CD4-positive, alpha-beta T cell treated with Interleukin-4 for 1 hour (primary cell): ENCODE measurements at regions not wholly inside any gene's neighbourhood (a gene's known extent, or its start where the extent isn't known, plus 50 kb on each side); places are given as distances from the start of the nearest gene placed in this dataset.
"Not testable (repeated sequence)": the region's sequence is repeated elsewhere in the genome, so short reads cannot be mapped to it uniquely, and the experiment has no call there.

ENCODE experiments used
- DNase-seq, 2 donors: peaks; one replicate each; pipeline ENCODE4 v3.0.0-alpha.2; 2020 to 2022

- DNase-seq = no peak
Measured at GRCh38 chrX:40893251-40893910, 158.0 kb upstream of the MED14 start.

GRCh38 chrX:40895246-40895645 lies 159.9 kb upstream of the MED14 start:
- DNase-seq = no peak

GRCh38 chrX:40897718-40898270 lies 162.5 kb upstream of the MED14 start:
- DNase-seq = no peak

- DNase-seq = not testable (repeated sequence)
Measured at GRCh38 chrX:40904739-40905138, 169.4 kb upstream of the MED14 start.

- no peak for DNase-seq
Measured at GRCh38 chrX:40908026-40908425, 172.7 kb upstream of the MED14 start.

DNA sequence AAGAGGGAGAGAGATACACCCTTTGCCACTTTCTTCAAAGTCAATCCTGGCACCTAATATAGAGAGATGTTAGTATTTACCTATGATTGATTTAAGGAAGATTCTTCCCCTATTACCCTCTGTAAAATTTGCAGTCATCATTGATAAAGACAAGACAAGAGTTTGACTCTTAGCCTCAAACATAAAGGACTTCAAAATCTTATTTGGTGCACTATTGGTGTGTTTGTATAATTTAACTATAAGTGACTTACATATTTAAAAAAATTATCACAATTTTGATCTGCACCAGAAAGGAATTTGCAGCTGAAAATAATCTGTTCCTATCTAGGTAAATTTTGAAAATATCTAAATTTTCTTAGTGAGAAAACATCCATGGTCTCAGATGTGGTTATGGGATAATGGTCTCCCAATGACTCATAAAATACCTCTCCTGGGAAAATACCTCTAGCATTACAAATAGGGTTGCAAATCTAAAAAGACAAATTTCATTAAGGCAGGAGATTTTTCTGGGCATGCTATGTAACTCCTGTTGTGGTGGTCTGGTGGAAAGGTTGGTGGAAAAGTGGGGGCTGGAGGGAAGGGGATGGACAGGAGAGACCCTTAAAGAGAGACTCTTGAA lies 173.6 kb upstream of the MED14 start:
- no peak for DNase-seq

DNA sequence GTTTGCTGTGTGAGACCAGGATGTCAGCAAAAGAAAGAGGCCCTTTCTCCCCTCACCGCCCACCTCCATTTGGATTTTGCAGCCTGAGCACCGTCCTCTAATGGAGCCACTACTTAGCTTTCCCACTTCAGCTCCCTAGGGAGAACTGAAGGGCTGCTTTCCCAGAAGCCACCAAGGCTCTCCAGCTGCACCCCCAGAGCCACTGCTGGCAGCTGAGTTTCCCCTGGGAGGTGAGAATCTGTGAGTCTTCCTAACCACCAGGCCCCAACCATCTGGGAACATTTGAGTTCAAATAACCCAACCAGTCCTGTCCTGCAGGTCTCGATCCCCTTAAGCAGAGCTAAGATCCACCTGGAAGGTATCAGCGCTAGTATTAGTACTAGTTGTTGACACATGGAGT lies 173.1 kb upstream of the USP9X start:
- no peak for DNase-seq

DNA sequence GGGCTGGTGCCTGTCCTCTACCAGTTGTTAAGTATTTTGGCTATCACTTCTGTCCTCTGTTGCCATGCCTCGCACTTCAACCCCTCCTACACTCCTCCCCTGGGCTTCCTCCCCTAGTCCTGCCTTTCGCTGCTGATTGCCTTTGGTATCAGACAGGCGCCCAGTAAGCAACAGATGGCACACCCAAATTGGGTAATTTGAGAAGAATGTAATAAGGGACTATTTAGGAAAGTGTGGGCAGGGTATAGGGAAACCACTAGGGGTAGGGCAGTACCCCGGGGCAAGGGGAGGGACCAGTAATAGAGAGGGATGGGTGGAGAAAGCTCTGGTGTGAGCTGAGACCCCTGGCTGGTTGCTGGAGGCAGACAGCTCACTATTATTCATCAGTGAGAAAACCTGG lies 172.7 kb upstream of the USP9X start:
- DNase-seq = no peak

- DNase-seq = no peak
Measured at GRCh38 chrX:40920351-40920750, 164.9 kb upstream of the USP9X start.

GRCh38 chrX:40922307-40922706 lies 162.9 kb upstream of the USP9X start:
- no peak for DNase-seq

GRCh38 chrX:40926739-40927427 lies 158.4 kb upstream of the USP9X start:
- DNase-seq = not testable (repeated sequence)

DNA sequence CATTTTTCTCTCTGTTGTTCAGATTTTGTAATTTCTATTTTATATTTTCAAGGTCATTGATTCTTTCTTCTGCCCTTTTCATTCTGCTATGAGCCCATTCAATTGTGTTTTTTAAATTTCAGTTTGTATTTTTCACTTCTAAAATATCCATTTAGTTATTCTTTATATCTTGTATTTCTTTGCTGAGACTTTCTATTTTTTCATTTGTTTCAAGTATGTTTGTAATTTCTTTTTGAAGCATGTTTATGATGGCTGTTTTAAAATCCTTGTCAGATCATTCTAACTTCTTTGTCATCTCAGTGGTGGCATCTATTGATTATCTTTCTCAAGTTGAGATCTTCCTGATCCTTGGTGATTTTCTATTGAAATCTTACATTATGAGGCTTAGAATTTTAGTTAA lies 157.2 kb upstream of the USP9X start:
- DNase-seq = no peak

DNA sequence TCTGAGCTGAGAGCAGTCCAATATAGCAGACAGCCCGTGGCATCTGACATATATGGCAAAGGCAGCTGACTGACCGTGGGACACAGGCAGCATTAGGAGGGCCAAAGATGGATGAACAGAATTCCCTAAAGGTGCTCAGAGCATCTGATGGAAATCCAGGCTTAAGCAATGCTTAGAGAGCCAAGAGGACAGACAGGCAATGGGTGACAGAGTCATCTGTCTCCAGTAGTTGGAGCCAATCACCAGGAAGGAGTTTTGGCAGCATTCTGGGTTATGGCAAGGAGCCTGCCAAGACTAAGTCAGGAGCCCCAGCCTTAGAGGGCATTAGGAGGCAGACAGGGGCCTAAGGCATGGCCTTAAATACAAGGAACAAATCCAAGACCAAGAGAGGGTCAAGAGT lies 153.3 kb upstream of the USP9X start:
- no peak for DNase-seq

- DNase-seq = peak in 1 of 2 donors; percentile 42
Measured at GRCh38 chrX:40933132-40933705, 152.0 kb upstream of the USP9X start.

DNA sequence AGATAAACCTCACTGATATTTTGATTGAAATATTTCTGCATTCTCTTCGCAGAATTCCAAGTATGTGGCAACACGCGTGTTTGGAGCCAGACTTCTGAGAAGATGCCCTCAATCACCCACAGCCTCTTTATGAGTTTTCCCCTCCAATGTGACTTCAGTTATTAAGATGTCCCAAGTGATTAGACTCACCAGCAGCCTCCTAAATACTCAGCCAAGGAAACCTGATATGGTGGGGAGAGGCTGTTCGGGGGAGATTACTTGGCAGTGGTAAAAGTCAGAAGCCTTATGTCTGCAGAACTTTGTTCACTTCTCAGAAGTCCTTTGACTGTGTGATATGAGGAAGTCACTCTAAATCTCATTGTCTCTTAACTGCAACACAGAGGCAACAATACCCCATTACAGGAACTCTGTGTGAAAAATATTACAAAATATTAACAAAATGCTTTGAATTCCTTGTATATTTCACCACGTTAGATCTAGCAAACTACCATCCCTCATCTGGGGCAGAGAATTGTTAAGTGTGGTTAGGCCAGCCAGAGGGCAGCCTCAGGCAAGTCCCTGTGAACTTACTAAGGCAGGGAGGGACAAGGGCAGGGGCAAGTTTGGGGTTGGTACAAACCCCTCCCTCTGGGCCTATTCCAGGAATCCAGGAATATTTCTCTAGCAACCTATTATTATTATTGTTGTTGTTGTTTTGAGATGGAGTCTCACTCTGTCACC lies 151.4 kb upstream of the USP9X start:
- no peak for DNase-seq

DNA sequence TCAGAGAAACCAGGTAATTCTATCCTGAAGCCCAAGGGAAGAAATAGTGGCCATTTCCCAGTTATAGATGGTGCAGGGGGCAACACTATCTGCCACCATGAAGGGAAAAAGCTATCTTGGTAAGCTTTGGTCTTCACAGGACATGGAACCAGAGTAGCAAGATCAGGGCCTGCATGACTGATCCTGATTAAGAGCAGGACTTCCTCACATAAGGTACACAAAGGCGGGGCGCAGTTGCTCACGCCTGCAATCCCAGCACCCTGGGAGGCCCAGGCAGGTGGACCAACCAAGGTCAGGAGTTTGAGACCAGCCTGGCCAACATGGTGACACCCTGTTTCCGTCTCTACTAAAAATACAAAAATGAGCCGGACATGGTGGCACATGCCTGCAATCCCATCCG lies 148.4 kb upstream of the USP9X start:
- no peak for DNase-seq

DNA sequence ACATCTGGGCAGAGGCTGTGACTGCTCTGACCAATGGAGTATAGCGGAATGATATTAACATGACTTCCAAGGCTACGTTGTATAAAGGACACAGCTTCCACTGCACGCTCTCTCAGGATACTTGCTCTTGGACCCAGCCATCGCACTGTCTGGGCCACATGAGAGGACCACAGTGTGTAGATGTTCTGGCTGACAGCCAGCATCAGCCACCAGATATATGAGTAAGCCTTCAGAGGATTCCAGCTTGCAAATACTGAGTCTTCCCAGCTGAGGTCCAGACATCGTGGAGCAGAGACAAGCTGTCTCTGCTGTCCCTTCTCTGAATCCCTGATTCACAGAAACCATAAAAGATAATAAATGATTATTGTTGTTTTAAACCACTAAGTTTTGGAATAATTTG lies 146.8 kb upstream of the USP9X start:
- DNase-seq = no peak

DNA sequence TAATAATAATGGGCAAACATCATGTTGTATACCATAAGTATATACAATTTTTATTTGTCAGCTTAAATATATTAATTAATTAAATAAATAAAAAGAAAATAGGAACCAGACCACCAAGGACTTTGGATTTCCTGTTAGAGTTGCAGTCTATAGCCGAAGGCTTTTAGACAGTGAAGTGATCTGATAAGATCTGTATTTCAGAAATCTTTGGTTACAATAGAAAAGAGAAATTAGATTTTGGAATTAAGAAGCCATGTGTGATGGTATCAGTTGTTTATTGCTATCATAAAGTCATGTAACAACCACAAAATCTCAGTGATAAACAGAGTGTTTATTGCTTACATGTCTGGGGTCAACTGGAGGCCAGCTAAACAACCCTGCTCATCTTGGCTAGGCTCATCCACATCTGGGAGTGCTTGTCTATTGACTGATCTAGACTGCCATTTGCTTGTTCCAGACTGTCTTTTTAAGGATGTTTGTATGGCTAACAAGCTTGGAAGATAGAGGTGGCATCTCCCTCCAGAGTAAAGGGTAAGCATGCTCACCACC lies 142.1 kb upstream of the USP9X start:
- no peak for DNase-seq

DNA sequence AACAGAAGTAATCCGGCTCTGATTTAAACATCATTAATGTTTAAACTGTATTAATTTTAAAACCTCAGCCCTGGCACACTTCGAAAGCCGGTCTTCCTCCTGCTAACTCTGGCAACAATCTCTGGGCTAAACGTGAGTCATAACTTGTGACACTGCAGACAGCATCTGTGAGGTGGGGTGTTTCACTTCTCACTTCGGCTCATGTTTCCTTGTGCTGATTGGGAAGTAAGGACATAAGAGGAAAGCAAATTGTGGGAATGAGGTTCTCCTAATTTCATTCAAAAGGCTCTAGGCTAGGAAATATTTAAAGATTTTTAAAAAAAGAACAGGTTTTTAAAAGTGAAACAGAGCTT lies 139.9 kb upstream of the USP9X start:
- peak in 1 of 2 donors; percentile 22 for DNase-seq

DNA sequence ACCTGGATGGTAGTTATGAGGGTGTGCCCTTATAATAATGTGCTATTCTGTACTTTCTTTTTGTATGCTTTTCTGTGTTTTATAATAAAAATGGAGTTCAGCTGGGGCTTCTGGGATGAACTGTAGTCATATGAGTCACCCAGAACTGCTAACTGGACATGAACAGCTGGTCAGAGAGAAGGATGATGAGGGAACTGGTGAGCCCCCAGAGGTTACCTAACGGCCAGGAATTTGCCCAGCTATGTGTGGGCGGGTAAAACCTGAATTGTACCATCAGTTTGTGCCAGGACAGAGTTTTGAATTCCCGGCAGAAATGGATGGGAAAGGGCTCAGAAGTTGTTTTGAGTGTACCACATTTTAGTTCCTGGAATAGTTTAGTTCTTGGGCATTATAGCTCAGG lies 138.0 kb upstream of the USP9X start:
- no peak for DNase-seq

DNA sequence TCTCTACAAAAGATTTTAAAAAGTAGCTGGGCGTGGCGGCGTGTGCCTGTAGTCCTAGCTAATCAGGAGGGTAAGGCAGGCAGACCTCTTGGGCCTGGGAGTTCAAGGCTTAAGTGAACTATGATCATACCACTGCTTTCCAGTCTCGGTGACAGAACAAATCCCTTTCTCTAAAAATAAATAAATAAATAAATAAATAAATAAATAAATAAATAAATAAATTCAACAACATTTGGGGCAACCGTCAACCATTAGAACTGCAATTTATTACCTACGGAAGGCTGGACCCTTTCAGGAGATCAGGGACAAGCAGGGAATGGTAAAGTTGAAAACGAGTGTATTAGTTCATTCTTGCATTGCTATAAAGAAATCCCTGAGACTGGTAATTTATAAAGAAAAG lies 136.2 kb upstream of the USP9X start:
- no peak for DNase-seq

- no peak for DNase-seq
Measured at GRCh38 chrX:40950546-40950945, 134.7 kb upstream of the USP9X start.

DNA sequence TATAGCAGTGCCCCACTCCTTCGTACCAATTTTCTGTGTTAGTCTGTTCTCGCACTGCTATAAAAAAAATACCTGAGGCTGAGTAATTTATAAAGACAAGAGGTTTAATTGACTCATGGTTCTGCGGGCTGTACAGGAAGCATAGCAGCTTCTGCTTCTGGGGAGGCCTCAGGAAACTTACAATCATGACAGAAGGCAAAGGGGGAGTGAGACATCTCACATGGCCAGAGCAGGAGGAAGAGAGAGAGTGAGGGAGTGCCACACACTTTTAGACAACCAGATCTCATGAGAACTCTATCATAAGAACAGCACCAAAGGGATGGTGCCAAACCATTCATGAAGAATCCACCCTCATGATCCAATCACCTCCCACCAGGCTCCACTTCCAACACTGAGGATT lies 133.8 kb upstream of the USP9X start:
- DNase-seq = not testable (repeated sequence)
